Stimulated activated naive CD8-positive, alpha-beta T cell treated with anti-CD3 and anti-CD28 coated beads, Interleukin-15, Interleukin-2, amounts not matched to agents 100 U/mL and 50 U/mL, for 24 hours (primary cell): ENCODE measurements at regions not wholly inside any gene's neighbourhood (a gene's known extent, or its start where the extent isn't known, plus 50 kb on each side); places are given as distances from the start of the nearest gene placed in this dataset.

Source experiments
- ATAC-seq: fragments of 150-1000 bp; cut with Tn5 transposase; one replicate; pipeline ENCODE4 v1.10.0; 2021
- DNase-seq: peaks from one replicate; pipeline ENCODE4 v3.0.0; 2021

DNA sequence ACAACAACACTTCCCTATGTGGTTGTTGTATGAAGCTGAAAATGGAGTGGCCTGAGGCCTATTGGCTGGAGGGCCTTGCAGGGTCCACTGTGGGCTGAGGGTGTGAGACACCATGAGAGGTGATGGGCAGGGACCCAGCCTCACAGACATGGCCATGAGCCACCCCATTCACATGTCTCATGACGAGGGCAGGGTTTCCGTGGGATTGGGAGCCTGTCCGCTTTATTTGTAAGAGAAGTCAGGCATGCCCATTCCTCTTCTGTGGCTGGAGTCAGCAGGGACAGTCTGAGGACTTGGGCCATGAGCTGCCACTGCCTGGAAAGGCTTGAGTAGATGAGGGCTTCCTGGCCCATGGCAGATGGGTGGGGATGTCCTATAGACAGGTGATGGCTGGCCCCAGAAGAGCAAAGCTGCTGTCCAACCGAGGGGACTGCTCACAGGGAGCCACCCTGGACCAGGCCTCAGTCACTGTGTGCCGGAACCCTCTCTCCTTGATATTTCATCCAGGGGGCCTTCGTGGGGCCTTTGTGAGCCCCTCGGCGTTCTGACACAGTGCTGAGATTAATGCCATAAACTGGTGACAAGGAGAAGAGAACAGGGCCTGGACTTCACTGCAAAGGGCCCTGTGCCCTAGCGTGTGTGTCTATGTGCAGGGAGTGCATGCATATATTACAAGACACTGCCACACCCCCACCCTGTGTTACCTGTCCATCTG is 971.9 kb downstream of the BRD1 start:
- DNase-seq = no peak
- ATAC-seq = no peak

DNA sequence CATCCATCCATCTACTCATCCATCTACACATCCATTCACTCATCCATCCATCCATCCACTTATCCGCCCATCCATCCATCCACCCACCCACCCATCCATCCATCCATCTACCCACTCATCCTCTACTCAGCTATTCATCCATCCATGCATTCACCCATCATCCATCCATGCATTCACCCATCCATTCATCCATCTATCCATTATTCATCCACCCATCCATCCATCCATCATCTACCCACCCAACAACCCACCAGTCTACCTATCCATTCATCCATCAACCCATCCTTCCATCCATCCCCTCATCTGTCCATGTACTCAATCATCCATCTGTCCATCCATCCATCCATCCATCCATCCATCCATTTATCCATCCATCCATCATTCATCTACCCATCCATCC is 972.7 kb downstream of the BRD1 start:
- DNase-seq (no peak), ATAC-seq (no peak)

DNA sequence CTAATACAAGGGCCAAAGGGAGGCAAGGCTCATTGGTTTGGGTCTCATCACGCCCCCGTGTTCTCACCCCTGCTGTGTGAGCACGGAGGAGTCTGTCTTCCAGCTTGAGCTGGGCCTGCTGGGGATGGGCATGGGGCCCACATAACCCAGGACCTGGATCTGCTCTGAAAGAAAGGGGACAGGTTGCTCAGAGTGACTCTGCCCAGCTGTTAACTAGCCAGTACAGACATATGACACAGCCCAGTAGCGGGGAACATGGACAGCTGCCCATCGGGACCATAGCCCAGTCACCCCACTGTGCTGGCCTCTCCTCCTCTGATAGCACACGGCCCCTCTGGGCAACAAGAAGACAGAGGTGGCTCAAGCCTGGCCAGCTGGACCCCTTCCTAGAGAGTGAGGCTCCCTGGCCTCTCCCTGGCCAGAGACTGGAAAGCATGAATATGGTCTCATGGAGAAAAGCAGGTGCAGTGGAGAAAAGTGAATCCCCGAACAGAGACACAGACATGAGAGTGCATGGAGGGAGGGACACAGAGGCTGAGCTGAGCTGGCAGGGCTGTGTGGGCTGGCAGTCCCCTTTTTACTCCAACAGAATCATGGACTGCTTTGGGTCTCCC is 973.9 kb downstream of the BRD1 start:
- DNase-seq = no peak
- ATAC-seq = no peak

DNA sequence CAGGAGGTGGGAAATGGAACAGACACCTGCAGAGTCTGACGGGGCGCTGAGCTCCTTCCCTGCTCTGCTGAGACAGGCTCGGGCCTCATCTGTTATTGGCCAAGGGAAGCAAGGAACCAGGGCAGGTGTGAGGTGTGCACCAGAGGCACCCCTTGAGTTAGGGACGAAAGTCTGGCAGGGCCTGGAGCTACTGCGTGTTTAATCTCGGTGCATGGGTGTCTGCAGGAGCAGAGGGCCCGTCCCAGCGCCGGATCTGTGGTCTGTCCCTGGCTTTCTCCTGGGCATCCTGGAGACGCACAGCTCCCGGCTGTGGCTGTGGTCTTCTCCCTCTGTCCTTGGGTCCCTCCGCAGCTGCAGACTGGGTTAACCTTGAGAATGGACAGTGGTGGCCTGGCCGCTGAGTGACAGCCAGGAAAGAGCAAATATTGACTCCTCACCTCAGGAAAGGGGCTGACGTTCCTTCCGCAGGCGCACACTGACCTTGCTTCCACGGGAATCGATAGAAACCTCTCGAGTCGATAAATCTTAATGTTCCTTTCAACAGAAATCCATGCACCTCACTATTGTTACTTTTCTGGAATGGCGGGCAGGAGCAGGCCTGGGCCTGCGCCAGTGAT is 975.6 kb downstream of the BRD1 start:
- DNase-seq (no peak), ATAC-seq (no peak)

DNA sequence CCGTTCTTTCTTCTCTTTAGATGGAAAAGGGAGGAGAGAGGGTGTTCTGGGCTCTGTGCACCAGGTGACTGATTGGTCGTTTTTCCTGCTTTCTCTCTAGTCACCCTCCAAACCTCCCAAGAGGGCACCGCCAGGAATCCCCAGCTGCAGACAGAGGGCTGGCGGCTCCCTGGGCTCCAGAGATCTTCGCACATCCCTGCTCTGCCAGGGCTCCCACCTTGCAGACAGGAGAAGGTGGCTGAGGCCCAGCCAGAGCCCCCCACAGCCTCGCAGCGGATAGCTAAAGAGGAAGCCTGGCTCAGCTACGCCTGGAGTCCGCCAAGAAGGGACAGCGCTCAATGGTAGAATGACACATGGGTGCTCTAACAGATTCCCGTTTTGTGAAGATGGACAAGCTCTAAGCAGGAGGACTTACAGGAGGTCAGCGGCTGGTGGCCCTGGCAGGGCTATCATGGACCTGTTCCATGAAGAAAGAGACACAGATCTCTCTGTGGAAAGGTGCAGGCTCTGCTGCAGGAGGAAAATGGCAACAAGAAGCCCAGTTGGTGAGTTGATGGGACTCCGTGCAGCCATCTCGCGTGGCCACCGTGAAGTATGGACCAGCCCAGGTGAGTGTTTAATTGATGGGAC is 976.9 kb downstream of the BRD1 start:
- DNase-seq (no peak), ATAC-seq (no peak)

DNA sequence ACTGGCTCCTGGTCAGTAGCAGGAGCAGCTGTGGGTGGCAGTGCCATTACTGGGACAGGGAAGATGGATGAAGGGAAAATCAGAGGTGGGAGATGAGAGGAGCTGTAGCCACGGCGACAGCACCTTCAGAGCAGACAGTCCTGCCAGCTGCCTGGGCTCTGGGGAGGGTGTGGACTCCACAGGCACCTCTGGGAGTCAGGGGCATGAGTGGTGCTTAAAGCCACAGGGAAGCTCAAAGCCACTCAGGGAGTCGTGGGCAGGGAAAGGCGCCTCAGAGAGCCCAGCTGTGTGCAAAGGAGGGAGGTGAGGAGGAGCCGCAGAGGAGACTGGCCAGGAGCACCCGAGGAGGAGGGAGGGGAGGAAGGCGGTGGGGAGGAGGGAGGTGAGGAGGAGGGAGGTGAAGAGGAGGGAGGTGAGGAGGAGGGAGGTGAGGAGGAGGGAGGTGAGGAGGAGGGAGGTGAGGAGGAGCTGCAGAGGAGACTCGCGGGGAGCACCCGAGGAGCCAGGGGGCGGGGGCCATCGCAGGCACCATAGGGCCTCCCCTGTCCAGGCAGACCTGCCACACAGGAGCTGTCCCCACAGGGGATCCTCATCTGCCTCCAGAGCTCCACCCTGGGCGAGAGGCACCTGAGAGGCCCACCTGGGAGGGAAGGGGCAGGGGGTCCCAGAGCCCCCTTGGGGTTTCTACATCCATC is 977.6 kb downstream of the BRD1 start:
- no peak for DNase-seq
- ATAC-seq = no peak

DNA sequence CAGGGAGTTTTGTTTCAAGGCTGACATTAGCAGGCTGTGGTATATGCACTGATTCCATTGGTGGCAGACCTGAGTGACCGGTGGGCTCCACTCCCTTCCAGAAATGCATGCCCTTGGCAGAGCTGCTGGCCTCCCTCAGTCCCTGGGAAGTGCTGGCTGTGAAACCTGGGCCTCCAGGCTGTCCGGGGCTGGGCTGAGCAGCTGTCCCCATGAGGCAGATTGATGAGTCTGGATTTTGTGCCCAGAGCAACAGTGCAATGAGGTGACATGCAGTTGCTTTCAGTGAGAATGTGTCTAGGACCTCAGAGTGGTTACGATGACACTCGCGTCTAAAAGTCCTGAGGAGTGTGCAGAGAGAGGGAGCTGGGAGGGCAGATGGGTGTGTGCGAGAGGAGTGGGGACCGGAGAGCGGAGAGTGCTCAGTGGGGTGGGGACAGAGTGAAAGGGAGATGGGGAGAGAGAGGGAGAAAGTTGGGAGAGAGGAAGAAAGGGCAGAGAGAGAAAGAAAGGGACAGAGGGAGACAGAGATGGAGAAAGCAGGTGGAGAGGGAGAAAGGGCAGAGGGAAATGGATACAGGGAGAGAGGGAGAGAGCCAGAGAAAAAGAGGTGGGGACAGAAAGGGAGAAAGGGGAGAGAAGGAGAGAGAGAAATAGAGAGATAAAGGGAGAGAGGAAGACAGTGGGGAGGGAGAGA is 978.3 kb downstream of the BRD1 start:
- ATAC-seq = no peak
- DNase-seq = no peak

DNA sequence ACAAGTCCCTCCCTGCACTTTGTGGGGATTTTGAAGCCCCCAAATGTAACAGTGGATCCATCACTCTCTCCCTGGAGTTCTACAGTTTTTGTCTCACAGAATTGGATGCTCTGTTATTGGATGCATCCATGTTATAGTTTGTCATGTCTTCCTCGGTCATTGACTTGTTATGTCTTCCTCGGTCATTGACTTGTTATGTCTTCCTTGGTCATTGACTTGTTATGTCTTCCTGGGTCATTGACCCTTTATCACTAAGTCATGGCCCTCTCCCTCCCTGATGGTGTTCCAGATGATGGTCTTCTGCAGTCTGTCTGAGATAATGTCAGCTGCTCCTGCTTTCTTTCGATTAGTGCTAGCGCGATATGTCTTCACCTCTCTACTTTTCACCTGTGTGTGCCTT is 981.5 kb downstream of the BRD1 start:
- ATAC-seq = no peak
- DNase-seq = no peak

DNA sequence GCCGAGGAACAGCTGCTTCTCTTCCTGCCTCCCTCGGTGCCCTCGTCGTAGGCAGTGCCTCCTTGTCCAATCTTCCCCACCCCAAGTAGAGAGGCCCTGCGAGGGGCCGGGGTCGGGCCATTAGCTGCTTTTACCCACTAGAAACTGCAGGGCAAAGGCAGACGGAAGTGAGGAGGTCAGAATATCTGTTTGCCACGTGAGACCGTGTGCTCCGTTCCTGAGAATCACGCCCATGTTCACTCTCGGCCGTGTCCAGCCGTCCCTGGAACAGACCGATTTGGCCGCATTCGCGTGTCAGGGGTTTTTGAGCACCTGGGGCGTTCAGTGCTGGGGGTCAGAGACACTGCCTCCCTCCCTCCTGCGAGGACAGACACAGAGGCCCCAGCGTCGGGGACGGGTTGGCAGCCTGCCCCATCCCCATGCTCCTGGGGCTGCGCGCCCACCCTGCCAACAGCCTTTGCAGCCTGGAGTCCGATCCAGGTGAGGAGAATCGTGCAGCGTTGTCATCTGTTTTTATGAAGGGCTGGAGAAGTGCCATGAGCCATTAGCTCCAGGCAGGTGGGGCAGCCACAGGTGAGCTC is 982.2 kb downstream of the BRD1 start:
- DNase-seq = no peak
- ATAC-seq = no peak

DNA sequence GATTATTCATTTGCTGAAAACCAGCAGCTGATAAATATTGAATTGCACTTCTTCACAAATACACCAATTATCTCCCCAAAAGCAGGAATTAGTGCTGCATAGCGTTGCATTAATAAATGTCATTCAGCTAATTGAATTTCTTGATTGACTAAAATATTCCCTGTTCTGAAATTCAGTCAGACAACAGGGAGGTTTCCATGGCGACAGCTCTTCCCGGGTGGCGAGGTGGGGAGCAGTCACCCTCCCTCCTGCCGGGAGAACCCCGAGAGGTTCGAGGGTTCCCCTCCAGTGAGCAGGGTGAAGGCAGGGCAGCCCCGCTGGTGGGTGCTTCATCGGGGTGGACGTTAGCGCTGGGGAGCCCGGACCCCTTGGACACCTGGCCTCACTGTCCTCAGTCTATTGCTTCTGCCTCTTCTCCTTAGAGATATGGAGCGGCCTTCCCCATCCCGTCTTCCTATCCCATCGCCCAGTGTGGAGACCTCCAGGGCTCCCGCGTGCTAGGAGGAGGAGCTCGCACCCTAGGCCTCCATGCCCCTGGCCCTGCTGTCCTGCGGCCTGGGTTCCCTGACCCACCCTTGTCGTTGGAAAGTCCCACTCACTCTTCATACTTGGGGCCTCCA is 983.5 kb downstream of the BRD1 start:
- DNase-seq (no peak), ATAC-seq (no peak)

DNA sequence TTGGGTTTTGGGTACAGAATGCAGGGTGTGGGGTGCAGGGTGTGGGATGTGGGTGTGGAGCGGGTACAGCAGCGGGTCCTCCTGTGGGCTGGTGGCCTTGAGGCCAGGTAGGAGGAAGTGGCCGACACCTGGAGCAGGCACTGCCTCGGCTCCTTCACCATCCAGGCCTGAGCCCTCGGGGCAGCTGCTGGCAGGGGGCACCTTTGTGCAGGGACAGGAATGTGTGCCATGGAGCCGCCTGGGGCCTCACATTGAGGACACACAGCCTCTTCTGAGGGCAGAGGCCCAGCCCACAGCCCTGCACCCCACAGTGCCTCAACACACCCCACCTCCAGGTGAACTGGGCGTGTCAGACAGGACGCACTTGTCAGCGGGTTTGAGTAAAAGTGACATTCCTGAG is 984.0 kb downstream of the BRD1 start:
- no peak for ATAC-seq
- no peak for DNase-seq

DNA sequence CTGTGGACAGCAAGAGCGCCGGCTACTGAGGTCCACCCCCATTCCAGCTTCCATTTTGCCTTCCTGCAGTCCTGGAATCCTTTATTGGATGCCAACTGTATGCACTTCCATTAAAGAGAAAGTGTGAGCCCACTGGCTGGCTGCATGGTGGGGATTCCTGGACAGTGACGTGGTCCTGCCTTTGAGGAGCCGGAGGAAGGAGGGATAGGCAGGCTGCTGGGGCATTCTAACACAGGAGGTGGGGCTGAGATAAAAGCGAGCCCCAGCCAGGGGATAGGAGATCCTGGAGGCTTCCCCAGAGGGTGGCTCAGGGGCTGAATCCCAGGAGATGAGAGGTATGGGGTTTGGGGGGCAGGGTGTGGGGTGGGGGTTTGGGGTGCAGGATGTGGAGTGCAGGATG is 984.7 kb downstream of the BRD1 start:
- no peak for DNase-seq
- no peak for ATAC-seq

DNA sequence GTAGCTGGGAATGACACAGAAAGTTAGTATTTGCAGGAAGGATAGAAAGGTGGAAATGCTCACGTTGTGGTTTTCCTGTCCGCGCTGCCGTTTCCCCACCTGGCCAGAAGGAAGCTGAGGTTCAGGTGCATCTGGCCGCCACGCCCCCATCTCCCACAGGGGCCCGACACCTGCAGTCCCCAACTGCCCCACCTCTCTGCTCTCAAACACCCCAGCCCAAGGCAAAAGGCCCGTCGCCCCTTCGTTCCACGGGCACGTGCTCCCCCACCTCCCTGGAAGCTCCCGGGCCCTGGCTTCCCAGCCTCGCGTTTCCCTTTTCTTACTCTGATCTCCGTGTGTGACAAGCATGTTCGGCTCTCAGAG is 985.1 kb downstream of the BRD1 start:
- DNase-seq (no peak), ATAC-seq (no peak)

DNA sequence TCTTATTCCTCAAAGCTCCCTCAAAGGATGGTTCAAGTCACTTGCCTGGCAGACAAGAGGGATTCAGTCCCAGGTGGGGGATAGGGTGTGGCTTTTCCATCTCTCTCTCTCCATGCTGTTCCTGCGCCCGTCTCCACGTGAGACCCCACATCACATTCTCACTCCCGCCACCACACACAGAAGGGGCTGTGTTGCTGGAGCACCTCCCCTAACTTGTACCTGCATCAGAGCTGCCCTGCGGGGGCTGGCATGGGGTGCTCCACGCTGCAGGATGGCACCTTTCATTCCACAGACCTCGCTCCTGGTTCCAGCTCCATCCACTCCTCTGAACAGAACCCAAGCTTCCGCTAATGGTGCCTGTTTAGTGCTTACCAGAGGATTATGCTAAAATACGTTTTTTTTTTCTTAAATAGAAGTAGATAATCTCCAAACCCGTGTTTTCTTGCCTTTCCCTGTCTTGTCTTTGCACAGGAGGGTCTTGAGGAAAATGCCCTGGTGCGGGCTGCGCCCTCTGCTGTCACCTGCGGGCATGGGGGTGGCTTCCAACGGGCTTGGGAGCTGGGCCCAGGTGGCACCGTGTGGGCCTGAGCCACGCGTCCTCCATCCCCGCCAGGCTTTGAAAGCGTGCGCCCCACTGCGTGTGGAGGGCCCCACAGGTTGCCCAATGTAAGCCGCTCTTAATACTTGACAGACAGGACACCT is 985.6 kb downstream of the BRD1 start:
- ATAC-seq = no peak
- DNase-seq = no peak

DNA sequence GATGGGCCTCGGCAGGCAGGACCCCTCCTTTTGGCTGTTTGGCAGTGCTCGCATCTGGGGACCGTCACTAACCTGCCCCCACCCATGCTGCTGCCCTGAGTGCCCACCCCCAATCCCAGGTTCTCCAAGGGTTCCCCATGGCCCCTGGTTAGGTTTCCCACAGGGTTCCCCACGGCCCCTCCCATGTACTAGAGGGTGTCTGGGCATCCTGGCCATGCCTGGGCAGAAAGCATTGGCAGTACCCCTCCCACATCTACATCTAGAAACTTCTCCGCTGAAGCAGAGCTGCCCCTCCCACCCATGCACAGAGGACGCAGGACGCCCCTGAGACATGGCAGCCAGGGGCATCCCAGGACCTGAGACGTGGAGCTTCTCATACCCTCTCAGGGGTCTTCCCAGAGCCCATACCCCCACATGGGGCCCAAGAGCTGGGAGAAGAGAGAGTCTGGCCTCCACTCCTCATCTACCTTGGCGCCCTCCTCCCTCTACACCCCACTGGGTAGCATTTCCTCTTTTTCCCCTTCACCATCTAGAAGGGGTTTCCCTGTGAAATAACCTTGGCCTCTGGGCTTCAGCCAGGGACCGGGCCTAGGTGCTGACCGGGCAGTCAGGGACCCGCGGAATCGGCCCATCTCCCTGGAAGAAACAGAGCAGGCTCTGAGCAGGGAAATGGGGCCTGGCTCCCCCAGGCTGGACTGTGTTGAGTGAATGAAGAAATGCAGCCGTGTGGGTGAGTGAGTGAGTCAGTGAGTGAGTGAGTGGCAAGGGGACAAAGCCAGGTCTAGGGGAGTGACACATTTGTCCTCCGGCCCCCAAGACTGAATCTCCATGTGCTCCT is 987.3 kb downstream of the BRD1 start:
- DNase-seq (no peak), ATAC-seq (no peak)

DNA sequence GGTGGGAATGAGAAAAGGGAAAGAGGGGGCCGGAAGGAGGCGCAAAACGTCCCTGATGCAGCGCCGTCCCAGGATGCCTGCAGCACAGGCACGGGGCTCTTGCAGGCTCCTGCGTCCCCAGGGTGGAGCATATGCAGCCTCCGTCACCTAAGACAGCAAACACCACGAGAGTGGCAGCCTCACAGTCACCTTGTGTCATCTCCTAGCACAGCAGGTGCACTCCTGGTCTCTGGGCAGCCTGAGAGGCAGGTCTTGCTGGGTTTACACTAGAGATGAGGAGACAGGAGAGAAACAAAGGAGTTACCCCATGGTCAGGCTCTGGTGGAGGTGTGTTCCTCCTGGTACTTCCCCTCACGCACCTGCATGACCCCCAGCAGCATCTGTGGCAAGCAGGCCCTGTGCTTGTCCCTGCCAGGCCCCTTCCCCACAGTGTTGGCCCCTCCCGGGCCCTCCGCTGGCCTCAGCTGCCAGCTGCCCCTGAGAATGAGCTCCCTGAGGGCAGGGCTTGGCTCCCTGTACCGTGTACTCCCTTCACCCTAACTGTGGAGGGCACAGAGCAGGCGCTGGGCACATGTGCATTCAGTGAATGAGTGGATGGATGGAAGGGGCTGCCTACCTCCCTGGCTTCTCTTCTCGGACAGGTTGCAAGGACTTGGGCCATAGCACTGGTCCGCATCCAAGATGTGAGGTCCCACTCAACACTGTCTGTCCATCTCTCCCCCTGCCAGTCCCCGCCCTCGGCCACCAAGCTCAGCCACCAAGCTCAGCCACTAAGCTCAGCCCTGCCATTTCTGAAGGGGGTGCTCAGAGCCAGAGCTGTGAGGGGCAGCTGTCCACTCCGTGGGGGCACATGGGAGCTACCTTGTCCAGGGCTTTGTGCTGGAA is 988.6 kb downstream of the BRD1 start:
- no peak for ATAC-seq

DNA sequence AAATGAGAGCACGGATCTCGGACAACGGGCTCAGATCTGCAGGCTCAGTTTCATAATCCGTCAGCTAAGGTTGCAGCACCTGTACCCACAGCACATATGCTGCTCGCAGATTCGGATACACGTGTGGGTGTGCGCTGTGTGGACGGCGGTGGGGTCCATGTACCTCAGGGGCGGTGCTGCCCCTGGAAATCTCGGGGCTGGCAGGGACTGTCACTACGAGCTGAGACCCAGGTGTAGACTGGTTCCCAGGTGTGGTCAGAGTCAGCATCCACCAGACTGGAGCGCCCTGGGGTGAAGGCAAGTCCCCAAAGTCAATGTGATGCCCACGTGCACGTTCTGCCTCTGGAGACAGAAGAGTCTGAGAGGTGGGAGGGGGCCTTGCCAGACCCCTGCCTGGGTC is 989.3 kb downstream of the BRD1 start:
- DNase-seq = no peak
- ATAC-seq = no peak

More for the DNA sequence above, 988.6 kb downstream of the BRD1 start:
- no peak for DNase-seq

DNA sequence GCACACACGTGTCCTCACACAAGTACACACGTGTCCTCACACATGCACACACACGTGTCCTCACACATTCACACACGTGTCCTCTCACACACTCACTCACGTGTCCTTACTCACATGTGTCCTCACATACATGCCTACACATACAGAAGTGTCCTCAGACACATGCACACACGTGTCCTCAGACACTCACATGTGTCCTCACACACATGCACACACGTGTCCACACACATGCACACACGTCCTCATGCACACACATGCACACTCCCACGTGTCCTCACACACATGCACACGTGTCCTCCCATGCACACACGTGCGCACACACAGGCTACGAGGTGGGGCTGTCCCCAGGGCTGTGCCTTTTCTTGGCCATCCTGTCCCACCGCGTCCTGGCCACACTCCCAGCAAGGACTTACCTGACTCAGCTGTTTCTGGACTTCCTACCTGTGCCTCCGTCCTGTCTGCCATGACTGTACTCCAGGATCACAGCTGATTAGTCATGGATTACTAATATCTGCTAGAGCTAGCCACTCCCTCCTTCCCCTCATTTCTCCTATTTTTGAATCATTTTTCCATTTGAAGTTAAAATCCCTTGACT is 990.2 kb downstream of the BRD1 start:
- ATAC-seq (no peak), DNase-seq (no peak)
